ENCODE measurements at regions not wholly inside any gene's neighbourhood (a gene's known extent, or its start where the extent isn't known, plus 50 kb on each side); places are given as distances from the start of the nearest gene placed in this dataset.
"Not testable (repeated sequence)": the region's sequence is repeated elsewhere in the genome, so short reads cannot be mapped to it uniquely, and the experiment has no call there.

DNA sequence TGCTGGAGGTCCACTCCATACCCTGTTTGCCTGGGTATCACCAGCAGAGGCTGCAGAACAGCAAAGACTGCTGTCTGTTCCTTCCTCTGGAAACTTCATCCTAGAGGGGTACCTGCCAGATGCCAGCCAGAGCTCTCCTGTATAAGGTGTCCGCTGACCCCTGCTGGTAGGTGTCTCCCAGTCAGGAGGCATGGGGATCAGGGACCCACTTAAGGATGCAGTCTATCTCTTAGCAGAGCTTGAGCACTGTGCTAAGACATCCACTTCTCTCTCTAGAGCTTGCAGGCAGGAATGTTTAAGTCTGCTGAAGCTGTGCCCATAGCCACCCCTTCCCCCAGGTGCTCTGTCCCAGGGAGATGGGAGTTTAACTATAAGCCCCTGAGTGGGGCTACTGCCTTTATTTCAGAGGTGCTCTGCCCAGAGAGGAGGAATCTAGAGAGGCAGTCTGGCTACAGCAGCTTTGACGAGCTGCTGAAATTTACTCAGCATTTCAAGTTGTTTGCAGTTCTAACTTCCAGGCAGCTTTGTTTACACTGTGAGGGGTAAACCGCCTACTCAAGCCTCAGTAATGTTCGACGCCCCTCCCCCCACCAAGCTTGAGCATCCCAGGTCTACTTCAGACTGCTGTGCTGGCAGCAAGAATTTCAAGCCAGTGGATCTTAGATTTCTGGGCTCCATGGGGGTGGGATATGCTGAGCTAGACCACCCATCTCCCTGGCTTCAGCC is 74.5 kb upstream of the GORAB start:
- H3K36me3 ChIP-seq (ENCODE audit: control insufficient read depth in 2 of 2, extremely low read depth in 1 of 2, insufficient read depth in 1 of 2, low read length in 1 of 2); H3K4me1 Mint-ChIP-seq; H3K27ac Mint-ChIP-seq; H3K4me1 ChIP-seq (ENCODE audit: control insufficient read depth in 1 of 2, extremely low read depth in 1 of 2, insufficient read depth in 2 of 2, low read length in 2 of 2); H3K27ac ChIP-seq (ENCODE audit: low read length); H3K27me3 ChIP-seq (replicated peaks in 1 of 2; ENCODE audit: control insufficient read depth in 2 of 2, extremely low read depth in 1 of 2, insufficient read depth in 2 of 2, low read length in 1 of 2); CTCF ChIA-PET; H3K36me3 Mint-ChIP-seq; ATAC-seq (replicated peaks in 1 of 4); H3K4me3 Mint-ChIP-seq; H3K4me3 ChIP-seq (ENCODE audit: control insufficient read depth in 1 of 2, extremely low read depth in 1 of 2, low read length in 1 of 2); H3K9me3 ChIP-seq: not testable (repeated sequence)
- peaks cover 25 to 27% of the 10 kb centered on the region in 2 donors for H3K27me3 Mint-ChIP-seq
- POLR2A ChIA-PET, result interaction anchor here in 1 of 2 donors (0.6 kb wide), 1 partner anchor 335 kb away, joined by 3 read pairs; no protein-coding TSS in a partner anchor
- peaks cover 15 to 17% (median 16%) of the 10 kb centered on the region in 3 donors for H3K9me3 Mint-ChIP-seq
- 100% methylated on average over 2 of the region's 5 CpGs for WGBS (ENCODE audit: insufficient coverage)
- peak in 2 of 35 experiments; percentile 1 to 4 for DNase-seq

- CTCF ChIA-PET, result no interaction called here
- DNase-seq, result no peak
Observed at GRCh38 chr1:170460001-170460400, 72.0 kb upstream of the GORAB start.

GRCh38 chr1:170460414-170461155 is 71.4 kb upstream of the GORAB start:
- peaks cover 0 to 10% (median 5%) of the 10 kb centered on the region in 3 donors for H3K9me3 Mint-ChIP-seq
- no peak overlapping the region for H3K4me3 Mint-ChIP-seq
- Histone ChIP-seq H3K27ac (ENCODE audit: low read length) (no peak overlapping the region), H3K4me1 (ENCODE audit: control insufficient read depth in 1 of 2, extremely low read depth in 1 of 2, insufficient read depth in 2 of 2, low read length in 2 of 2) (no peaks in the 10 kb centered on the region), H3K27me3 (replicated peaks in 1 of 2; ENCODE audit: control insufficient read depth in 2 of 2, extremely low read depth in 1 of 2, insufficient read depth in 2 of 2, low read length in 1 of 2) (peaks cover 3 to 10% of the 10 kb centered on the region in 2 experiments), H3K9me3 (no peaks in the 10 kb centered on the region), H3K4me3 (ENCODE audit: control insufficient read depth in 1 of 2, extremely low read depth in 1 of 2, low read length in 1 of 2) (no peak overlapping the region), H3K36me3 (ENCODE audit: control insufficient read depth in 2 of 2, extremely low read depth in 1 of 2, insufficient read depth in 1 of 2, low read length in 1 of 2) (no peaks in the 10 kb centered on the region)
- H3K36me3 Mint-ChIP-seq, result no peaks in the 10 kb centered on the region
- no CpG with 5 or more reads among the region's 2 CpGs for WGBS (ENCODE audit: insufficient coverage)
- ChIA-PET CTCF (no interaction called here), POLR2A (no interaction called here)
- no peak for DNase-seq
- peaks cover 29 to 37% of the 10 kb centered on the region in 2 donors for H3K27me3 Mint-ChIP-seq
- no peaks in the 10 kb centered on the region for H3K4me1 Mint-ChIP-seq
- no peak overlapping the region for H3K27ac Mint-ChIP-seq
- ATAC-seq (replicated peaks in 1 of 4), result no peak

More at GRCh38 chr1:170460001-170460400, 72.0 kb upstream of the GORAB start:
- no peaks in the 10 kb centered on the region for H3K36me3 ChIP-seq (ENCODE audit: control insufficient read depth in 2 of 2, extremely low read depth in 1 of 2, insufficient read depth in 1 of 2, low read length in 1 of 2)
- Mint-ChIP-seq H3K4me1 (no peaks in the 10 kb centered on the region), H3K4me3 (no peak overlapping the region), H3K36me3 (no peaks in the 10 kb centered on the region), H3K9me3 (peaks cover under 1 to 11% (median 11%) of the 10 kb centered on the region in 3 donors), H3K27ac (no peak overlapping the region), H3K27me3 (peaks cover 28 to 36% of the 10 kb centered on the region in 2 donors)
- no peak for ATAC-seq (replicated peaks in 1 of 4)
- H3K4me1 ChIP-seq (ENCODE audit: control insufficient read depth in 1 of 2, extremely low read depth in 1 of 2, insufficient read depth in 2 of 2, low read length in 2 of 2), result no peaks in the 10 kb centered on the region
- POLR2A ChIA-PET, result no interaction called here
- no CpG with 5 or more reads among the region's 2 CpGs for WGBS (ENCODE audit: insufficient coverage)
- H3K27me3 ChIP-seq (replicated peaks in 1 of 2; ENCODE audit: control insufficient read depth in 2 of 2, extremely low read depth in 1 of 2, insufficient read depth in 2 of 2, low read length in 1 of 2), result peaks cover 3 to 10% of the 10 kb centered on the region in 2 experiments
- no peaks in the 10 kb centered on the region for H3K9me3 ChIP-seq
- H3K27ac ChIP-seq (ENCODE audit: low read length), result no peak overlapping the region
- H3K4me3 ChIP-seq (ENCODE audit: control insufficient read depth in 1 of 2, extremely low read depth in 1 of 2, low read length in 1 of 2), result no peak overlapping the region

DNA sequence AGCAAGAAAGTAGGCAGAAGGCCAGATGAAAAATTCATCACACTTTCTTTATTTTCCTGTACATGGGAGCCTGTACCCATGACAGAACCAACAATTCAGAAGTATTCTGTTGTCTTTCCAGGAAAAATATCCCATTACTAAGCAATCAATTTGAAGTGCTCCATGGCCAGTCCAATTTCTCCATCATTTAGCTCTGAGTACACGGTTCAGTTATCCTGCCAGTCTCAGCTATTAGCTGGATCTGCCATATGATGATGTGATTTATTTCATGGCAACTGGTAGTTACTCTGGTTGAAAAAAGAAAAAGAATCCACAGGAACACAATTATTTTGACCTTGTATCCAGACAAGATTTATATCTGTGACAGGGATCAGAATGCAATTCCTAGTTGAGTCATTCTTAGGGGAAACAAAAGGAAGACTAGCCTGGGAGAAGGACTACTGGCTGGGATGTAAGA is 70.6 kb upstream of the GORAB start:
- WGBS (ENCODE audit: insufficient coverage), result no CpG with 5 or more reads among the region's 1 CpG
- no peak overlapping the region for H3K27ac Mint-ChIP-seq

DNA sequence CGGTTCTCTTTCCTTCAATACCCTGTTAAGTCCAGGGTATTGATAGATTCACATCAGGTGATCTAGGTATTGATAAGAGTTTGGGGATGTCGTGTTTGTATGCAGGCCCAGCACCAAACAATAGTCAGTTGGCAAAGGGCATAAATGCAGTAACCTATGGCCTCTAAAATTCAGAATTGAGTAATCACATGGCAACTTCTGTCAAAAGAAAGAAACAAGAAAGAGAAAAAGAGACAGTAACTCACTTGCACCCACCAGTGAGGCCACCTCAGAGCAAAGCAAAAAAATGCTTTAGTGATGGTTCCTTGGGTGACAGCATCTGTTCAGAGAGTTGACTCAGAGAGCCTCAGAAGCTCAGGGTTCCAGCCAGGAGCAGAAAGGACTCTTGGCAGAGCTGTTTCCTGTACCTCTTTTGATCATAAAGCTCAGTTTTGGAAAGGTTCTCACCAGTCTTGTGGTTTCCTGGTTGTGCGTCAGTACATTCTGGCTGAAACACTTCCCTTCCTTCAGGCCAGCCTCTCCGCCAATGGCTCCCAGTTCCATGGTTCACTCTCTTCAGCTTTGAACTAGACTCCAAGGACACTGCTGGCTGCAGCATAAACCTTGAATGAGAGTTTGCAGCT is 70.1 kb upstream of the GORAB start:
- Mint-ChIP-seq H3K36me3 (no peaks in the 10 kb centered on the region), H3K27me3 (peaks cover 34 to 42% of the 10 kb centered on the region in 2 donors), H3K27ac (no peak overlapping the region), H3K4me1 (no peaks in the 10 kb centered on the region), H3K9me3 (peaks cover 5 to 11% (median 5%) of the 10 kb centered on the region in 3 donors), H3K4me3 (no peak overlapping the region)
- ATAC-seq (replicated peaks in 1 of 4), result no peak
- no peak overlapping the region for H3K4me3 ChIP-seq (ENCODE audit: control insufficient read depth in 1 of 2, extremely low read depth in 1 of 2, low read length in 1 of 2)
- H3K36me3 ChIP-seq (ENCODE audit: control insufficient read depth in 2 of 2, extremely low read depth in 1 of 2, insufficient read depth in 1 of 2, low read length in 1 of 2), result no peaks in the 10 kb centered on the region
- no peaks in the 10 kb centered on the region for H3K9me3 ChIP-seq
- no peak overlapping the region for H3K27ac ChIP-seq (ENCODE audit: low read length)
- no peaks in the 10 kb centered on the region for H3K4me1 ChIP-seq (ENCODE audit: control insufficient read depth in 1 of 2, extremely low read depth in 1 of 2, insufficient read depth in 2 of 2, low read length in 2 of 2)
- peaks cover 3 to 10% of the 10 kb centered on the region in 2 experiments for H3K27me3 ChIP-seq (replicated peaks in 1 of 2; ENCODE audit: control insufficient read depth in 2 of 2, extremely low read depth in 1 of 2, insufficient read depth in 2 of 2, low read length in 1 of 2)
- DNase-seq, result no peak
- WGBS (ENCODE audit: insufficient coverage), result 13% methylated on average over 2 of the region's 4 CpGs
- ChIA-PET CTCF (no interaction called here), POLR2A (no interaction called here)

More for the DNA sequence above, 70.6 kb upstream of the GORAB start:
- Histone ChIP-seq H3K27me3 (replicated peaks in 1 of 2; ENCODE audit: control insufficient read depth in 2 of 2, extremely low read depth in 1 of 2, insufficient read depth in 2 of 2, low read length in 1 of 2) (peaks cover 3 to 10% of the 10 kb centered on the region in 2 experiments), H3K4me1 (ENCODE audit: control insufficient read depth in 1 of 2, extremely low read depth in 1 of 2, insufficient read depth in 2 of 2, low read length in 2 of 2) (no peaks in the 10 kb centered on the region), H3K36me3 (ENCODE audit: control insufficient read depth in 2 of 2, extremely low read depth in 1 of 2, insufficient read depth in 1 of 2, low read length in 1 of 2) (no peaks in the 10 kb centered on the region), H3K27ac (ENCODE audit: low read length) (no peak overlapping the region), H3K9me3 (no peaks in the 10 kb centered on the region), H3K4me3 (ENCODE audit: control insufficient read depth in 1 of 2, extremely low read depth in 1 of 2, low read length in 1 of 2) (no peak overlapping the region)
- ATAC-seq (replicated peaks in 1 of 4), result no peak
- H3K4me1 Mint-ChIP-seq, result no peaks in the 10 kb centered on the region
- ChIA-PET CTCF (no interaction called here), POLR2A (no interaction called here)
- no peak for DNase-seq
- H3K4me3 Mint-ChIP-seq, result no peak overlapping the region
- H3K9me3 Mint-ChIP-seq, result peaks cover under 1 to 10% (median 5%) of the 10 kb centered on the region in 3 donors
- H3K27me3 Mint-ChIP-seq, result peaks cover 30 to 39% of the 10 kb centered on the region in 2 donors
- H3K36me3 Mint-ChIP-seq, result no peaks in the 10 kb centered on the region

GRCh38 chr1:170470121-170470520 is 61.8 kb upstream of the GORAB start:
- H3K27me3 Mint-ChIP-seq, result peaks cover 7 to 24% of the 10 kb centered on the region in 2 donors
- H3K9me3 ChIP-seq, result no peaks in the 10 kb centered on the region
- no peak overlapping the region for H3K27ac Mint-ChIP-seq
- no peak overlapping the region for H3K27ac ChIP-seq (ENCODE audit: low read length)
- H3K4me3 ChIP-seq (ENCODE audit: control insufficient read depth in 1 of 2, extremely low read depth in 1 of 2, low read length in 1 of 2), result no peak overlapping the region
- no peaks in the 10 kb centered on the region for H3K4me1 Mint-ChIP-seq
- ATAC-seq (replicated peaks in 1 of 4), result no peak
- no peaks in the 10 kb centered on the region for H3K36me3 ChIP-seq (ENCODE audit: control insufficient read depth in 2 of 2, extremely low read depth in 1 of 2, insufficient read depth in 1 of 2, low read length in 1 of 2)
- no peaks in the 10 kb centered on the region for H3K27me3 ChIP-seq (replicated peaks in 1 of 2; ENCODE audit: control insufficient read depth in 2 of 2, extremely low read depth in 1 of 2, insufficient read depth in 2 of 2, low read length in 1 of 2)
- ChIA-PET CTCF (no interaction called here), POLR2A (no interaction called here)
- no CpG with 5 or more reads among the region's 1 CpG for WGBS (ENCODE audit: insufficient coverage)
- H3K4me1 ChIP-seq (ENCODE audit: control insufficient read depth in 1 of 2, extremely low read depth in 1 of 2, insufficient read depth in 2 of 2, low read length in 2 of 2), result no peaks in the 10 kb centered on the region
- H3K36me3 Mint-ChIP-seq, result no peaks in the 10 kb centered on the region
- DNase-seq, result no peak
- H3K9me3 Mint-ChIP-seq, result peaks cover 0 to 5% (median 3%) of the 10 kb centered on the region in 3 donors
- no peak overlapping the region for H3K4me3 Mint-ChIP-seq

Data from T-cell (primary cell).